ENCODE measurements at regions not wholly inside any gene's neighbourhood (a gene's known extent, or its start where the extent isn't known, plus 50 kb on each side); places are given as distances from the start of the nearest gene placed in this dataset.

GRCh38 chr1:87398641-87399040, 70.0 kb downstream of the LMO4 start:
- no peak for DNase-seq (ENCODE audit: low read depth)
- H3K4me3 ChIP-seq (ENCODE audit: low read depth, low read length): no peak overlapping the region
- TF ChIP-seq, protein P1, sequence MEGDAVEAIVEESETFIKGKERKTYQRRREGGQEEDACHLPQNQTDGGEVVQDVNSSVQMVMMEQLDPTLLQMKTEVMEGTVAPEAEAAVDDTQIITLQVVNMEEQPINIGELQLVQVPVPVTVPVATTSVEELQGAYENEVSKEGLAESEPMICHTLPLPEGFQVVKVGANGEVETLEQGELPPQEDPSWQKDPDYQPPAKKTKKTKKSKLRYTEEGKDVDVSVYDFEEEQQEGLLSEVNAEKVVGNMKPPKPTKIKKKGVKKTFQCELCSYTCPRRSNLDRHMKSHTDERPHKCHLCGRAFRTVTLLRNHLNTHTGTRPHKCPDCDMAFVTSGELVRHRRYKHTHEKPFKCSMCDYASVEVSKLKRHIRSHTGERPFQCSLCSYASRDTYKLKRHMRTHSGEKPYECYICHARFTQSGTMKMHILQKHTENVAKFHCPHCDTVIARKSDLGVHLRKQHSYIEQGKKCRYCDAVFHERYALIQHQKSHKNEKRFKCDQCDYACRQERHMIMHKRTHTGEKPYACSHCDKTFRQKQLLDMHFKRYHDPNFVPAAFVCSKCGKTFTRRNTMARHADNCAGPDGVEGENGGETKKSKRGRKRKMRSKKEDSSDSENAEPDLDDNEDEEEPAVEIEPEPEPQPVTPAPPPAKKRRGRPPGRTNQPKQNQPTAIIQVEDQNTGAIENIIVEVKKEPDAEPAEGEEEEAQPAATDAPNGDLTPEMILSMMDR (IDR thresholded peaks at IDR 0.05; ENCODE audit: insufficient read depth, low read depth, low read length): no peak

DNA sequence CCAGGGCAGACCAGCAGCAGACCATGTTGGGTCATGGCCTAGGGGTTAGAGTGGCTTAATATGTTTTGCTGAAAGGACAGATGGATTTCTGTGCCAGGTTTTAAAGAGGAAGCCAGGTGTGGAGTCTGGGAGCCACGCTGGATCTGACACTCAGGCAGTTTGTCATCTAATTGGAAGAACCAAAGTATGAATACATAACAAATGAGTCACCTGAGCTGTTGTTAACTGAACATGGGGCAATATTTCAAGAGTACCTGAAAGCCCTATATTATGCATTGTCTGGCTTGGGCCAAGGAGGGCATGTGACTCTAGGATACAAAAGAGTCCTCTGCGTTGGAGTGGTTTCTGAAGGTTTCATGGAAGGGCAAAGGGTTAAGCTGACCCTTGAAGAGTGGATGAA, 70.6 kb downstream of the LMO4 start:
- H3K4me3 ChIP-seq (ENCODE audit: low read depth, low read length): no peak overlapping the region
- no peak for DNase-seq (ENCODE audit: low read depth)
- TF ChIP-seq, protein P1 (IDR thresholded peaks at IDR 0.05; ENCODE audit: insufficient read depth, low read depth, low read length): no peak

GRCh38 chr1:87399701-87400100, 71.0 kb downstream of the LMO4 start:
- DNase-seq (ENCODE audit: low read depth): no peak
- TF ChIP-seq, protein P1 (IDR thresholded peaks at IDR 0.05; ENCODE audit: insufficient read depth, low read depth, low read length): no peak
- H3K4me3 ChIP-seq (ENCODE audit: low read depth, low read length): no peak overlapping the region

- no peak overlapping the region for H3K4me3 ChIP-seq (ENCODE audit: low read depth, low read length)
- DNase-seq (ENCODE audit: low read depth): no peak
- TF ChIP-seq, protein P1 (IDR thresholded peaks at IDR 0.05; ENCODE audit: insufficient read depth, low read depth, low read length): no peak
Observed at GRCh38 chr1:87400813-87401212, 72.1 kb downstream of the LMO4 start.

DNA sequence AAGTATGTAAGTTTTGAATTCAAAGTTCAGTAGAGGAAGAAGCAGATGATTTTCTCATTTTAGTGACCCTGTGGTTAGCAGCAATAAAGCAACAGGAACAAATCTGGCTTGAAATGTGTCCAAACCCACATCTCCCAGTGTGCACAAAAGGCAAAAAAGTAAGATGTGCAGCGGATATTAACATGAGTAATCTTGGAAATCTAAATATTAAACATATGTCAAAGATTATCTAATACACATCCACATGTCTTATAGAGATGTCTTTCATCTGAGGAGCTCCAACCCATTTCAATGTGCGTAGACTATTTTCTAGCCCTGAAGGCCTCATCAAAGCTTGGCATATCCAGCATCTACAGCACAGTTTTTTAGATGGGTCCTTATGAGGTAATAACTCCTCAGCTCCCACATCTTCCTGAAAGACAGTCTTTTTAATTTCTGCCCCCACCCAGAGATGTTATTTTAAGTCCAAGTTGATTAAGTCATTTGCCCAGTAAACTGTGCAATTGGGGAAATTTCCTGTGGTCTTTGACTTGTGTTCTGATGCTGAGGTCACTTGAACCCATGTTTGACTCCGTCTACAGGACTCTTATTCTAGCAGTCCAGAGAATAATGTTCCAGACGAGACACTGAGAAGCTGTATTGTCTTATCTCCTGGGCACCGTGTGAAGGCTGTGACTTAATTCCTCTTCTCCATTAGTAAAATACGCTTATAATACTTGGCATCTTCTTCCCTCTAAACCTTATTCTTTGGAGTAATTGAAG, 73.7 kb downstream of the LMO4 start:
- TF ChIP-seq, protein P1 (IDR thresholded peaks at IDR 0.05; ENCODE audit: insufficient read depth, low read depth, low read length): no peak
- no peak overlapping the region for H3K4me3 ChIP-seq (ENCODE audit: low read depth, low read length)
- peak; percentile 27 for DNase-seq (ENCODE audit: low read depth)

- no peak overlapping the region for H3K4me3 ChIP-seq (ENCODE audit: low read depth, low read length)
- TF ChIP-seq, protein P1 (IDR thresholded peaks at IDR 0.05; ENCODE audit: insufficient read depth, low read depth, low read length): no peak
- no peak for DNase-seq (ENCODE audit: low read depth)
Observed at GRCh38 chr1:87403061-87403820, 74.6 kb downstream of the LMO4 start.
